ENCODE measurements at regions not wholly inside any gene's neighbourhood (a gene's known extent, or its start where the extent isn't known, plus 50 kb on each side); places are given as distances from the start of the nearest gene placed in this dataset.

DNA sequence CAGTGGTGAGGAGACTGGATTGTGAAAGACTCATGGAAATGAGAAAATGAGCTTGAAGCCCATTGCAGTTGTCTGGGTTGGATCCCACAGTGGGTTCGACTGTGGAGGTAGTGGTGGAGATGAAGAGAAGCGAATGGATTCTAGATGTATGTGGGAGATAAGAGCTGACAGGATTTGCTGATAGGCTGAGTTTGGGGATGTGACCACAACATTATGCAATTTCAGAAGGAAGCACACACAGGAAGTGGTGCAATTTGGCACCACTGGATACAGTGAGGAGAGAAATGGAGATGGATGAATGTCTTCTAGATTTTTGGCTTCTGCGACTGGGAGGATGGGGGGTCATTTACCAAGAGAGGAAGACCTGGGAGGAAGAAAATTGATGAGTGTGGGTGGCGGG lies 64.4 kb upstream of the MAFB start:
- TF ChIP-seq, protein P1, sequence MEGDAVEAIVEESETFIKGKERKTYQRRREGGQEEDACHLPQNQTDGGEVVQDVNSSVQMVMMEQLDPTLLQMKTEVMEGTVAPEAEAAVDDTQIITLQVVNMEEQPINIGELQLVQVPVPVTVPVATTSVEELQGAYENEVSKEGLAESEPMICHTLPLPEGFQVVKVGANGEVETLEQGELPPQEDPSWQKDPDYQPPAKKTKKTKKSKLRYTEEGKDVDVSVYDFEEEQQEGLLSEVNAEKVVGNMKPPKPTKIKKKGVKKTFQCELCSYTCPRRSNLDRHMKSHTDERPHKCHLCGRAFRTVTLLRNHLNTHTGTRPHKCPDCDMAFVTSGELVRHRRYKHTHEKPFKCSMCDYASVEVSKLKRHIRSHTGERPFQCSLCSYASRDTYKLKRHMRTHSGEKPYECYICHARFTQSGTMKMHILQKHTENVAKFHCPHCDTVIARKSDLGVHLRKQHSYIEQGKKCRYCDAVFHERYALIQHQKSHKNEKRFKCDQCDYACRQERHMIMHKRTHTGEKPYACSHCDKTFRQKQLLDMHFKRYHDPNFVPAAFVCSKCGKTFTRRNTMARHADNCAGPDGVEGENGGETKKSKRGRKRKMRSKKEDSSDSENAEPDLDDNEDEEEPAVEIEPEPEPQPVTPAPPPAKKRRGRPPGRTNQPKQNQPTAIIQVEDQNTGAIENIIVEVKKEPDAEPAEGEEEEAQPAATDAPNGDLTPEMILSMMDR (IDR thresholded peaks at IDR 0.05), result no peak
- no peak for TF ChIP-seq POLR2AphosphoS5 (IDR thresholded peaks at IDR 0.05)

All from breast epithelium (tissue), 3 donors.